Limb (tissue), 2 donors: ENCODE measurements at regions not wholly inside any gene's neighbourhood (a gene's known extent, or its start where the extent isn't known, plus 50 kb on each side); places are given as distances from the start of the nearest gene placed in this dataset.

Source experiments
- DNase-seq, 2 donors: peaks; one replicate each; pipeline ENCODE4 v3.0.0-alpha.2; 2016; ENCODE audit errors: extremely low spot score in 2 of 2

- no peak for DNase-seq
Measured at GRCh38 chr12:74985293-74985985, 224.2 kb downstream of the KCNC2 start.

GRCh38 chr12:74985986-74986319, 223.7 kb downstream of the KCNC2 start:
- no peak for DNase-seq

- DNase-seq: no peak
Measured at GRCh38 chr12:74988156-74988555, 221.5 kb downstream of the KCNC2 start.
